HCT116 (cell line): ENCODE measurements at regions not wholly inside any gene's neighbourhood (a gene's known extent, or its start where the extent isn't known, plus 50 kb on each side); places are given as distances from the start of the nearest gene placed in this dataset.

Source experiments
- SIN3A ChIP-seq: IDR thresholded peaks from 2 replicates; pipeline ENCODE4 v1.6.1; 2012; ENCODE audit warnings: low read depth
- ZFX ChIP-seq: fragments of 450-650 bp; IDR thresholded peaks from 2 replicates; pipeline ENCODE4 v1.6.1; 2017
- TF ChIP-seq, protein P1 (sequence below), 3 experiments: fragments of 200-600 bp in 1 of 3; sonication (generic) in 1 of 3; IDR thresholded peaks in 2 of 3; conservative IDR thresholded peaks in 1 of 3; 2 replicates each; pipeline ENCODE4 v1.5.1; 2012 to 2017; ENCODE audit warnings: low read depth in 2 of 3, low read length in 2 of 3, antibody characterized with exemption in 1 of 3, borderline replicate concordance in 1 of 3, control low read depth in 1 of 3, mild to moderate bottlenecking in 1 of 3, mixed read lengths in 1 of 3, mixed run types in 1 of 3, moderate library complexity in 1 of 3; ENCODE audit not compliant: insufficient read depth in 1 of 3

- TF ChIP-seq SIN3A: no peak
- no peak for TF ChIP-seq ZFX
- TF ChIP-seq, protein P1, sequence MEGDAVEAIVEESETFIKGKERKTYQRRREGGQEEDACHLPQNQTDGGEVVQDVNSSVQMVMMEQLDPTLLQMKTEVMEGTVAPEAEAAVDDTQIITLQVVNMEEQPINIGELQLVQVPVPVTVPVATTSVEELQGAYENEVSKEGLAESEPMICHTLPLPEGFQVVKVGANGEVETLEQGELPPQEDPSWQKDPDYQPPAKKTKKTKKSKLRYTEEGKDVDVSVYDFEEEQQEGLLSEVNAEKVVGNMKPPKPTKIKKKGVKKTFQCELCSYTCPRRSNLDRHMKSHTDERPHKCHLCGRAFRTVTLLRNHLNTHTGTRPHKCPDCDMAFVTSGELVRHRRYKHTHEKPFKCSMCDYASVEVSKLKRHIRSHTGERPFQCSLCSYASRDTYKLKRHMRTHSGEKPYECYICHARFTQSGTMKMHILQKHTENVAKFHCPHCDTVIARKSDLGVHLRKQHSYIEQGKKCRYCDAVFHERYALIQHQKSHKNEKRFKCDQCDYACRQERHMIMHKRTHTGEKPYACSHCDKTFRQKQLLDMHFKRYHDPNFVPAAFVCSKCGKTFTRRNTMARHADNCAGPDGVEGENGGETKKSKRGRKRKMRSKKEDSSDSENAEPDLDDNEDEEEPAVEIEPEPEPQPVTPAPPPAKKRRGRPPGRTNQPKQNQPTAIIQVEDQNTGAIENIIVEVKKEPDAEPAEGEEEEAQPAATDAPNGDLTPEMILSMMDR (IDR thresholded peaks at IDR 0.05 in 2 of 3, conservative IDR thresholded peaks at IDR 0.05 in 1 of 3; ENCODE audit: borderline replicate concordance in 1 of 3, insufficient read depth in 1 of 3, low read depth in 2 of 3, low read length in 2 of 3): no peak
Measured at GRCh38 chr20:24273251-24273650, 196.2 kb upstream of the SYNDIG1 start.
